Peyer's patch (tissue), 4 donors: ENCODE measurements at regions not wholly inside any gene's neighbourhood (a gene's known extent, or its start where the extent isn't known, plus 50 kb on each side); places are given as distances from the start of the nearest gene placed in this dataset.

ENCODE experiments used
- CTCF ChIP-seq, 6 experiments: fragments of 450-650 bp in 4 of 6; fragments of 200-600 bp in 2 of 6; sonication (generic) in 1 of 6; IDR thresholded peaks; one replicate each; pipeline ENCODE4 v1.5.1; 2017 to 2019; ENCODE audit warnings: antibody characterized with exemption in 6 of 6, mild to moderate bottlenecking in 3 of 6, moderate library complexity in 1 of 6
- POLR2A ChIP-seq, 2 donors: fragments of 450-650 bp; IDR thresholded peaks; one replicate each; pipeline ENCODE4 v1.5.1; 2017; ENCODE audit warnings: antibody characterized with exemption in 2 of 2, mild to moderate bottlenecking in 2 of 2, moderate library complexity in 2 of 2

DNA sequence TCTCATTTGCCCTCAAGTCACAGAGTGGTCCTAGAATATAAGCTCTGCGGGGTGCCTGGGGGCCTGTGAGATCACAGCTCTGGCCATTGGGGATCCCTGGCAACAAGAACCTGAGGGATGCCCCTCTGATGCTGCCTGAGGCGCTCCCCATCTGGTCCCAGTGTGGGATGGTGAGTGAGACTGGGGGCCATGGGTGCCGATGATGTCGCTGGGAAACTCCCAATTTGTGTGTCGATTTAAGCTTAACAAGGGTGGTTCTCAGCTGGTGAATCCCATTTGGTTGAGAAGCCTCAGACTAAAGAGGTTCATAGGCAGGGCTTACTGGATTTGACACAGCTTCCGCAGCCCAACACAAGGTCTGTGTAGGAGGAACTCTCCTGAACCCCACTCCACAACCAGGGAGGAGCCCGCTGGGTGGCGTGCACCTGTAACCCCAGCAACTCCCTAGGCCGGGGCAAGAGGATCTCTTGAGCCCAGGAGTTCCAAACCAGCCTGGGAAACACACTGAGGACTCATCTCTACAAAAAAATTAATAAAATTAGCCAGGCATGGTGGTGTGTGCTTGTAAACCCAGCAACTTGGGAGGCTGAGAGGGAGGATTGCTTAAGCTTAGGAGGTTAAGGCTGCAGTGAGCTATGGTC lies 63.7 kb upstream of the SIAH1 start:
- TF ChIP-seq CTCF (IDR thresholded peaks at IDR 0.05) (no peak), POLR2A (IDR thresholded peaks at IDR 0.05) (no peak)
